GM19463 (cell line): ENCODE measurements at regions not wholly inside any gene's neighbourhood (a gene's known extent, or its start where the extent isn't known, plus 50 kb on each side); places are given as distances from the start of the nearest gene placed in this dataset.
"Not testable (repeated sequence)": the region's sequence is repeated elsewhere in the genome, so short reads cannot be mapped to it uniquely, and the experiment has no call there.

Experiments used
- ATAC-seq: cut with Tn5 transposase; IDR thresholded peaks from one replicate; pipeline ENCODE4 v1.9.1; 2021; ENCODE audit warnings: mild to moderate bottlenecking, moderate library complexity; ENCODE audit not compliant: unreplicated experiment

GRCh38 chr10:33965795-33966581 is 631.5 kb upstream of the NRP1 start:
- no peak for ATAC-seq

GRCh38 chr10:33963729-33964128 is 629.3 kb upstream of the NRP1 start:
- no peak for ATAC-seq

- ATAC-seq = not testable (repeated sequence)
These were observed 621.9 kb upstream of the NRP1 start for GRCh38 chr10:33956322-33956721.

- ATAC-seq = no peak
These were observed 621.2 kb upstream of the NRP1 start for GRCh38 chr10:33955676-33956075.

GRCh38 chr10:33952692-33953360 is 618.4 kb upstream of the NRP1 start:
- no peak for ATAC-seq

GRCh38 chr10:33950206-33950605 is 615.7 kb upstream of the NRP1 start:
- ATAC-seq = no peak

GRCh38 chr10:33947544-33947943 is 613.1 kb upstream of the NRP1 start:
- no peak for ATAC-seq

GRCh38 chr10:33945051-33945450 is 610.6 kb upstream of the NRP1 start:
- ATAC-seq = no peak

- no peak for ATAC-seq
These were observed 608.0 kb upstream of the NRP1 start for GRCh38 chr10:33942508-33942907.

GRCh38 chr10:33939892-33940291 is 605.4 kb upstream of the NRP1 start:
- ATAC-seq = no peak

GRCh38 chr10:33939410-33939809 is 604.9 kb upstream of the NRP1 start:
- ATAC-seq = no peak

- ATAC-seq = no peak
These were observed 603.5 kb upstream of the NRP1 start for GRCh38 chr10:33938001-33938400.

- no peak for ATAC-seq
These were observed 602.7 kb upstream of the NRP1 start for GRCh38 chr10:33937036-33937730.

GRCh38 chr10:33935350-33935749 is 600.9 kb upstream of the NRP1 start:
- ATAC-seq = no peak

- ATAC-seq = no peak
These were observed 595.6 kb upstream of the NRP1 start for GRCh38 chr10:33930079-33930478.

GRCh38 chr10:33927347-33927746 is 592.9 kb upstream of the NRP1 start:
- ATAC-seq = no peak

- no peak for ATAC-seq
These were observed 587.6 kb upstream of the NRP1 start for GRCh38 chr10:33921970-33922605.

GRCh38 chr10:33920351-33920750 is 585.9 kb upstream of the NRP1 start:
- ATAC-seq = no peak

- no peak for ATAC-seq
These were observed 584.8 kb upstream of the NRP1 start for GRCh38 chr10:33919244-33919643.

- no peak for ATAC-seq
These were observed 582.8 kb upstream of the NRP1 start for GRCh38 chr10:33917069-33917780.

- no peak for ATAC-seq
These were observed 580.3 kb upstream of the NRP1 start for GRCh38 chr10:33914746-33915145.
